Hepatocyte (in vitro differentiated cells): ENCODE measurements at regions not wholly inside any gene's neighbourhood (a gene's known extent, or its start where the extent isn't known, plus 50 kb on each side); places are given as distances from the start of the nearest gene placed in this dataset.
"Not testable (repeated sequence)": the region's sequence is repeated elsewhere in the genome, so short reads cannot be mapped to it uniquely, and the experiment has no call there.

ENCODE experiments used
- DNase-seq: peaks from one replicate; pipeline ENCODE4 v3.0.0-alpha.2; 2016; ENCODE audit warnings: low spot score
- H2AFZ ChIP-seq: fragments of 200-600 bp; sonication (generic); 2 replicates; pipeline ENCODE4 v1.6.0; 2016; ENCODE audit warnings: antibody characterized with exemption, mild to moderate bottlenecking
- H3K27ac ChIP-seq: fragments of 200-600 bp; sonication (generic); 2 replicates; pipeline ENCODE4 v1.5.1; 2016; ENCODE audit warnings: mild to moderate bottlenecking
- H3K27me3 ChIP-seq: fragments of 200-600 bp; sonication (generic); 2 replicates; pipeline ENCODE4 v1.6.1; 2016
- H3K36me3 ChIP-seq: fragments of 200-600 bp; sonication (generic); replicated peaks from 2 replicates; pipeline ENCODE4 v1.5.1; 2016; ENCODE audit warnings: low read depth; ENCODE audit not compliant: insufficient read depth
- H3K4me1 ChIP-seq: fragments of 200-600 bp; sonication (generic); 2 replicates; pipeline ENCODE4 v1.5.1; 2016; ENCODE audit warnings: mild to moderate bottlenecking, moderate library complexity; ENCODE audit not compliant: insufficient read depth
- H3K4me2 ChIP-seq: fragments of 200-600 bp; sonication (generic); 2 replicates; pipeline ENCODE4 v1.6.0; 2016
- H3K4me3 ChIP-seq: fragments of 200-600 bp; sonication (generic); 2 replicates; pipeline ENCODE4 v1.5.1; 2016; ENCODE audit warnings: mild to moderate bottlenecking
- H3K79me2 ChIP-seq: fragments of 200-600 bp; sonication (generic); 2 replicates; pipeline ENCODE4 v1.6.0; 2017; ENCODE audit warnings: mild to moderate bottlenecking
- H3K9me2 ChIP-seq: fragments of 200-600 bp; sonication (generic); replicated peaks from 2 replicates; pipeline ENCODE4 v1.6.0; 2017; ENCODE audit warnings: mild to moderate bottlenecking; ENCODE audit not compliant: insufficient read depth
- H3K9me3 ChIP-seq: fragments of 200-600 bp; sonication (generic); 2 replicates; pipeline ENCODE4 v1.5.1; 2016; ENCODE audit warnings: low read depth, mild to moderate bottlenecking
- H4K20me1 ChIP-seq: fragments of 200-600 bp; sonication (generic); 2 replicates; pipeline ENCODE4 v1.6.0; 2016; ENCODE audit warnings: mild to moderate bottlenecking; ENCODE audit not compliant: insufficient read depth, poor library complexity, severe bottlenecking
- CTCF ChIP-seq: fragments of 200-600 bp; sonication (generic); IDR thresholded peaks from 2 replicates; pipeline ENCODE4 v1.5.1; 2016; ENCODE audit warnings: antibody characterized with exemption, mild to moderate bottlenecking; ENCODE audit not compliant: poor library complexity
- EZH2 ChIP-seq: fragments of 200-600 bp; sonication (generic); IDR thresholded peaks from 2 replicates; pipeline ENCODE4 v1.6.1; 2016; ENCODE audit warnings: antibody characterized with exemption, mild to moderate bottlenecking, borderline replicate concordance
- EZH2phosphoT487 ChIP-seq: fragments of 200-600 bp; sonication (generic); IDR thresholded peaks from one replicate; pipeline ENCODE4 v1.6.1; 2018; ENCODE audit warnings: antibody characterized with exemption, mild to moderate bottlenecking, low read depth, moderate library complexity; ENCODE audit not compliant: unreplicated experiment, severe bottlenecking
- WGBS: methylation state at CpG from one replicate; pipeline ENCODE4 v1.1.6; 2016; ENCODE audit warnings: low lambda C conversion rate; ENCODE audit errors: missing lambda C conversion rate; 5-methylcytosine and 5-hydroxymethylcytosine counted together

GRCh38 chr10:51014680-51015389 lies 59.5 kb upstream of the PRKG1 start:
- Histone ChIP-seq H3K9me3 (no peaks in the 10 kb centered on the region), H3K4me2 (no peak overlapping the region), H3K4me3 (no peak overlapping the region), H3K4me1 (no peaks in the 10 kb centered on the region), H3K9me2 (no peaks in the 10 kb centered on the region), H4K20me1 (no peaks in the 10 kb centered on the region), H2AFZ (no peak overlapping the region), H3K36me3 (no peaks in the 10 kb centered on the region), H3K27me3 (no peaks in the 10 kb centered on the region), H3K27ac (no peak overlapping the region), H3K79me2 (no peaks in the 10 kb centered on the region)
- no peak for TF ChIP-seq CTCF
- no peak for TF ChIP-seq EZH2phosphoT487
- TF ChIP-seq EZH2, result no peak
- DNase-seq, result no peak
- WGBS, result 56% methylated on average over 4 of the region's 4 CpGs

- not testable (repeated sequence) for H3K36me3 ChIP-seq, H3K27ac ChIP-seq, H4K20me1 ChIP-seq, H3K4me2 ChIP-seq, H3K4me1 ChIP-seq, H2AFZ ChIP-seq, H3K27me3 ChIP-seq, H3K9me2 ChIP-seq, H3K9me3 ChIP-seq, H3K4me3 ChIP-seq, DNase-seq, H3K79me2 ChIP-seq
These were observed 58.9 kb upstream of the PRKG1 start for GRCh38 chr10:51015390-51015754.

GRCh38 chr10:51020200-51020599 lies 54.1 kb upstream of the PRKG1 start:
- no peaks in the 10 kb centered on the region for H3K4me1 ChIP-seq
- no peaks in the 10 kb centered on the region for H3K27me3 ChIP-seq
- H3K4me2 ChIP-seq, result no peak overlapping the region
- H3K9me3 ChIP-seq, result no peaks in the 10 kb centered on the region
- 41% methylated on average over 5 of the region's 5 CpGs for WGBS
- no peak overlapping the region for H2AFZ ChIP-seq
- H3K79me2 ChIP-seq, result no peaks in the 10 kb centered on the region
- H3K9me2 ChIP-seq, result no peaks in the 10 kb centered on the region
- H3K36me3 ChIP-seq, result no peaks in the 10 kb centered on the region
- H3K4me3 ChIP-seq, result no peak overlapping the region
- TF ChIP-seq CTCF, result no peak
- no peak for TF ChIP-seq EZH2
- TF ChIP-seq EZH2phosphoT487, result no peak
- DNase-seq, result no peak
- H4K20me1 ChIP-seq, result no peaks in the 10 kb centered on the region
- H3K27ac ChIP-seq, result no peak overlapping the region

GRCh38 chr10:51022933-51023585 lies 51.2 kb upstream of the PRKG1 start:
- 90% methylated on average over 5 of the region's 5 CpGs for WGBS

More at GRCh38 chr10:51022933-51023585, 51.2 kb upstream of the PRKG1 start:
- no peaks in the 10 kb centered on the region for H3K9me2 ChIP-seq
- no peak overlapping the region for H3K4me3 ChIP-seq
- TF ChIP-seq EZH2phosphoT487, result no peak
- TF ChIP-seq EZH2, result no peak
- TF ChIP-seq CTCF, result no peak
- H3K27me3 ChIP-seq, result peaks cover 7% of the 10 kb centered on the region
- H3K79me2 ChIP-seq, result no peaks in the 10 kb centered on the region
- H3K9me3 ChIP-seq, result no peaks in the 10 kb centered on the region
- no peaks in the 10 kb centered on the region for H4K20me1 ChIP-seq
- no peaks in the 10 kb centered on the region for H3K36me3 ChIP-seq
- DNase-seq, result no peak
- no peak overlapping the region for H2AFZ ChIP-seq
- H3K27ac ChIP-seq, result no peak overlapping the region
- no peaks in the 10 kb centered on the region for H3K4me1 ChIP-seq
- H3K4me2 ChIP-seq, result no peak overlapping the region
